Pancreas (tissue), 10 donors: ENCODE measurements at regions not wholly inside any gene's neighbourhood (a gene's known extent, or its start where the extent isn't known, plus 50 kb on each side); places are given as distances from the start of the nearest gene placed in this dataset.
"Not testable (repeated sequence)": the region's sequence is repeated elsewhere in the genome, so short reads cannot be mapped to it uniquely, and the experiment has no call there.

Experiments
- ATAC-seq, 4 donors: fragments of 200-7000 bp; cut with Tn5 transposase; one replicate each; pipeline versions ENCODE4 v1.8.0 to v1.9.1; 2020; ENCODE audit warnings: mild to moderate bottlenecking in 4 of 4, moderate library complexity in 4 of 4
- DNase-seq, 6 donors: peaks; one replicate each; pipeline ENCODE4 v3.0.0-alpha.2; 2020
- FAIRE-seq: peaks from 2 replicates; lab custom pipeline; 2012; peaks lifted over from hg19 to GRCh38; lab: Jason Lieb, UNC
- H3K27ac ChIP-seq, 4 donors: fragments of 200-600 bp; sonication (generic); 1 replicate in 3 of 4; 2 replicates in 1 of 4; pipeline versions ENCODE4 v1.5.0 to v1.8.0; 2020
- H3K27me3 ChIP-seq, 4 donors: fragments of 200-600 bp; one replicate each; pipeline ENCODE4 v1.8.0; 2021
- H3K36me3 ChIP-seq, 3 donors: fragments of 200-600 bp; sonication (generic) in 1 of 3; one replicate each; pipeline versions ENCODE4 v1.5.0 to v1.8.0; 2020 to 2021
- H3K4me1 ChIP-seq, 3 donors: fragments of 200-600 bp; one replicate each; pipeline ENCODE4 v1.8.0; 2021
- H3K4me3 ChIP-seq, 4 donors: fragments of 200-600 bp; sonication (generic) in 2 of 4; one replicate each; pipeline versions ENCODE4 v1.5.0 to v1.8.0; 2020 to 2021
- H3K9me3 ChIP-seq, 4 donors: fragments of 200-600 bp; one replicate each; pipeline ENCODE4 v1.8.0; 2021
- WGBS, 2 donors: extraction: QIAGEN DNeasy Blood & Tissue Kit; methylation state at CpG; one replicate each; pipeline ENCODE4 v1.1.7; 2013; 5-methylcytosine and 5-hydroxymethylcytosine counted together
- intact Hi-C, 3 donors: fragments of 100-400 bp; cut with DNase I; formaldehyde crosslinking; loops; one replicate each; pipeline versions ENCODE4 v1.11.1 to v1.14.2; 2022
- TF ChIP-seq, protein P1 (sequence below), 4 donors: fragments of 200-600 bp; sonication (generic) in 3 of 4; IDR thresholded peaks; one replicate each; pipeline versions ENCODE4 v1.5.0 to v1.8.0; 2021; ENCODE audit warnings: antibody characterized with exemption in 4 of 4
- donor health status: healthy with polysubstance abuse.
- donor health status: DM: no; HTN: no; CAD: no; lungs with moderate emphysema.
- donor health status: DM: no; HTN: no; CAD: no.
- donor health status: control.
- donor health status: control.
- donor health status: Bipolar disorder and iron deficiency.
- donor health status: DM: yes; HTN: yes; CAD: no.
- donor health status: DM: no; HTN: no; CAD: no.
- donor health status: DM: no; HTN: no; CAD: no.
- donor health status: DM: yes; HTN: yes; CAD: no.

DNA sequence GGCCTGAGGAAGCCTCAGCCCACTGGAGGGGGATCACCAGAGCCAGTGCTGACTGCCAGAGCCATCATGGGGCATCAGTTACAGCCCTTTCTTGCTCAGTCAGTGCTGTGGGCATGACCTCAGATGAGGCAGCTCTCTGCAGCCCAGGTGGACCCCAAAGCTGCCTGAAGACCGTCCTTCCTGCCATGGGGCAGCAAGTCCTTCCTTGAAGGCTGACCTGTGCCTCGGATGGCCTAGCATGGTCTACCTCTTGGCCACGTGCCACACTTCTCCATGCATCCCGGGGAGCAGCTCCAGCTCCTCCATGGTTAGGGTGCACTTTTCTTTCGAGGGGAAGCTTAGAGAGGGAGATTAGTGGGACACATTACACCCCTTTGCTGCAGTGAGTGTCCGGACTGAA is 233.4 kb downstream of the VAPA start:
- no peak for ATAC-seq
- TF ChIP-seq, protein P1, sequence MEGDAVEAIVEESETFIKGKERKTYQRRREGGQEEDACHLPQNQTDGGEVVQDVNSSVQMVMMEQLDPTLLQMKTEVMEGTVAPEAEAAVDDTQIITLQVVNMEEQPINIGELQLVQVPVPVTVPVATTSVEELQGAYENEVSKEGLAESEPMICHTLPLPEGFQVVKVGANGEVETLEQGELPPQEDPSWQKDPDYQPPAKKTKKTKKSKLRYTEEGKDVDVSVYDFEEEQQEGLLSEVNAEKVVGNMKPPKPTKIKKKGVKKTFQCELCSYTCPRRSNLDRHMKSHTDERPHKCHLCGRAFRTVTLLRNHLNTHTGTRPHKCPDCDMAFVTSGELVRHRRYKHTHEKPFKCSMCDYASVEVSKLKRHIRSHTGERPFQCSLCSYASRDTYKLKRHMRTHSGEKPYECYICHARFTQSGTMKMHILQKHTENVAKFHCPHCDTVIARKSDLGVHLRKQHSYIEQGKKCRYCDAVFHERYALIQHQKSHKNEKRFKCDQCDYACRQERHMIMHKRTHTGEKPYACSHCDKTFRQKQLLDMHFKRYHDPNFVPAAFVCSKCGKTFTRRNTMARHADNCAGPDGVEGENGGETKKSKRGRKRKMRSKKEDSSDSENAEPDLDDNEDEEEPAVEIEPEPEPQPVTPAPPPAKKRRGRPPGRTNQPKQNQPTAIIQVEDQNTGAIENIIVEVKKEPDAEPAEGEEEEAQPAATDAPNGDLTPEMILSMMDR (IDR thresholded peaks at IDR 0.05) = no peak
- 79 to 91% methylated on average over 6 of the region's 6 CpGs for WGBS, 2 donors

DNA sequence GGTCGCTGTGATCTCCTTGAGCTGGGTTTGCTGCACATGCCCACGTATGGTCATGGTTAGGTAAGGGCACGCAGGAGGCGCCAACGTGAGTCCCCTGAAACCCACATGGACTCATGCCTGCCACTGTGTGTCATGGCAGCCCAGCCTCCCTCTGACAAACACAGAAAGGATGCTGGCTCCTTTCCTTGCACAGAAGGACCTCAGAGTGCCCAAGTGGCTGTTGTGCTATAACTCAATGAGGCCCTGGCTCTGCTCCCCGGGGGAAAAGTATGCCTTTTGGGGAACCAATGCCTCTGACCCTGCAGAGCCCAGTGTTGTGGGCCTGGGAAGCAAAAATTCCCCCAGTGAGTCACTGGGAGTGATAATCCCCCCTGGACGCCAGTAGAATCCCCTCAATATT is 233.9 kb downstream of the VAPA start:
- no peaks in the 10 kb centered on the region for H3K4me1 ChIP-seq
- 88 to 92% methylated on average over 7 of the region's 7 CpGs for WGBS, 2 donors
- H3K9me3 ChIP-seq = no peaks in the 10 kb centered on the region
- no peak overlapping the region for H3K27ac ChIP-seq
- no peak for FAIRE-seq
- H3K36me3 ChIP-seq = no peaks in the 10 kb centered on the region
- TF ChIP-seq, protein P1 (IDR thresholded peaks at IDR 0.05) = no peak
- no peak for DNase-seq
- intact Hi-C loops = no loop called here
- no peak for ATAC-seq
- no peaks in the 10 kb centered on the region for H3K27me3 ChIP-seq
- H3K4me3 ChIP-seq = no peak overlapping the region

More for the DNA sequence above, 233.4 kb downstream of the VAPA start:
- intact Hi-C loops = no loop called here
- no peak for DNase-seq
- Histone ChIP-seq H3K4me1 (peaks cover 0 to under 1% (median 0%) of the 10 kb centered on the region in 3 donors), H3K4me3 (no peak overlapping the region), H3K36me3 (no peaks in the 10 kb centered on the region), H3K9me3 (no peaks in the 10 kb centered on the region), H3K27me3 (no peaks in the 10 kb centered on the region), H3K27ac (no peak overlapping the region)
- FAIRE-seq = no peak

DNA sequence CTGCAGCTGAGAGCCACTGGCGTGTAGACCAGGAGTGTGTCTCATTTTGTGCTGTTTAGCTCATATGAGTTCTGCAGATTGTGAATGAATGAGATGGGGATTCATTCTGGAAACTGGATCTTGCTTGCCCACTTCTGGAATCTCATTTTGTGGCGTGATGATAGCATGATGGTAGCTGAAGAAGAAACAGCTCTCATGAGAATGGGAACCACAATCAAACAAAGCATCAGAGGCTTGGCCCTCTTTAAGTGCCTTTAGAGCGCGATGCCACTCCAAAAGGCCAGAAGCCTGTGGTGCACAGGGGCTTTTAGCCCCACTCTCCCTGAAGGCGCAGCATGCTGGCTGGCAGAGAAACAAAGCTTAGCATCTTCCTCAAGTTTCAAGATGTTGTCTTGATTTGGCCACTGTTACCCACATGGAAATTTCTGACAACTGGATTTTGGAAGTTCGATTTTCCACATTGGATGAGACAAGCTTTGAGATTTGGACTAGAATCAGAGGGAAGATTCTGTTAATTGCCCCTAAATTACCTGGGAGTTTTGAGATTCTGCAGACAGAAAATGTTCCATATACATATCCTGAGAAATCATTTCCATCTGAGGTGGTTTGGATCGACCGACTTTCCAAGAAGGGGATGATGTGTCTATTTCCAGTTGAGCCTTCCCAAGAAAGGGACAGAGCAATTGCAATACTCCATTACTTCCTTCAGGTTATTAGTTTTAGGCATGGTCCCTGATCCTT is 234.5 kb downstream of the VAPA start:
- intact Hi-C loops = no loop called here
- 92 to 93% methylated on average over 8 of the region's 8 CpGs for WGBS, 2 donors
- FAIRE-seq (no peak), DNase-seq (no peak), ATAC-seq (no peak)
- Histone ChIP-seq H3K27me3 (no peaks in the 10 kb centered on the region), H3K4me1 (no peaks in the 10 kb centered on the region), H3K9me3 (no peaks in the 10 kb centered on the region), H3K4me3 (no peak overlapping the region), H3K27ac (no peak overlapping the region), H3K36me3 (no peaks in the 10 kb centered on the region)
- TF ChIP-seq, protein P1 (IDR thresholded peaks at IDR 0.05) = no peak

DNA sequence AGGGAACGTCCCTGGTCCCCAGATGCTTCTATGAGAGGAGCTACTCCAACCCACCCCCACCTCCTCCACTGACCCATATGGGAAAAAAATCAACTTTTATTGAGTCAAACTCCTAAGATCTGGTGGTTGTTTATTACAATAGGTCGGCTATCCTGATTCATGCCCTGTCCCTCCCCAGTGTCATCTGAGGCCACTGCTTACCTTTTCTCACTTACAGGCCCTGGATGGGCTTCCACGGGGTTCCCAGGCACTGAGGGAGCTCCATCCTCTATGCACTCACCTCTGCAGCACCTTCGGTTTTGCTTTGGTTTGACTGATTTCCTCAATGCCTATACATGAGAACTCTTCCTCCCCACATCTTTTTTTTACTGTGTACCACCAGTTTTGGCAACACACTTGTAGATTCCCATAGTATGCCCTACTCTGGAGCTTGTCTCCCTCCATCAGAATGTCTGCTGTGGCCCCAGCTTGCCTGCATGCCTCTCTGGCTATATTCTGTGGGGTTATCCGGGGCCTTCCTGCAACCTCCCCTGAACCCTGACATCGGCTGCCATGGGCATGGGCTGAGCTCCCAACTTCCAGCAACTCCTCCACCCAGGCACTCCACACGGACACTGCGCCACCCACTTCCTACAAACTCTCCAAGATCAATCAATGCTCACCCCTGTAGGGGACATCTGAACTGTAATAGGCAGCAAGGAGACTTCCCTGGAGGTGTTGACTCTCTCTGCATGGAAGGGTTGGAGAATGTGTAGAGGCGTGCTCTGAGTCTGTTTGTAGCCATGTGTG is 236.1 kb downstream of the VAPA start:
- WGBS, 2 donors = 83 to 91% methylated on average over 9 of the region's 9 CpGs
- ATAC-seq = no peak
- no peak for FAIRE-seq

DNA sequence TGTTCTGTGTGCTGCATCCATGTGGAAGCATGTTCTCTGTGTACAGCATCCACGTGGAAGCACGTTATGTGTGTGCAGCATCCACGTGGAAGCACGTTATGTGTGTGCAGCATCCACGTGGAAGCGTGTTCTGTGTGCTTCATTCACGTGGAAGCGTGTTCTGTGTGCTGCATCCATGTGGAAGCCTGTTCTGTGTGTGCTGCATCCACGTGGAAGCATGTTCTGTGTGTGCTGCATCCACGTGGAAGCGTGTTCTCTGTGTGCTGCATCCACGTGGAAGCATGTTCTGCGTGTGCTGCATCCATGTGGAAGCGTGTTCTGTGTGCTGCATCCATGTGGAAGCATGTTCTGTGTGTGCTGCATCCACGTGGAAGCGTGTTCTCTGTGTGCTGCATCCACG is 236.8 kb downstream of the VAPA start:
- H3K4me3 ChIP-seq, ATAC-seq, H3K27me3 ChIP-seq, DNase-seq, H3K27ac ChIP-seq, H3K4me1 ChIP-seq, FAIRE-seq, H3K9me3 ChIP-seq, H3K36me3 ChIP-seq: not testable (repeated sequence)
- intact Hi-C loops = loop anchor here in 1 of 3 donors (10.0 kb wide), 1 partner anchor 64 kb away; no protein-coding TSS in a partner anchor
- WGBS, 2 donors = 72 to 85% methylated on average over 16 to 17 of the region's 17 CpGs

More for the DNA sequence above, 236.1 kb downstream of the VAPA start:
- Histone ChIP-seq H3K9me3 (no peaks in the 10 kb centered on the region), H3K27me3 (no peaks in the 10 kb centered on the region), H3K36me3 (no peaks in the 10 kb centered on the region), H3K27ac (no peak overlapping the region), H3K4me1 (no peaks in the 10 kb centered on the region), H3K4me3 (no peak overlapping the region)
- intact Hi-C loops = loop anchor here in 1 of 3 donors (10.0 kb wide), 1 partner anchor 65 kb away; no protein-coding TSS in a partner anchor
- TF ChIP-seq, protein P1 (IDR thresholded peaks at IDR 0.05) = no peak
- no peak for DNase-seq
